ENCODE measurements at regions not wholly inside any gene's neighbourhood (a gene's known extent, or its start where the extent isn't known, plus 50 kb on each side); places are given as distances from the start of the nearest gene placed in this dataset.

DNA sequence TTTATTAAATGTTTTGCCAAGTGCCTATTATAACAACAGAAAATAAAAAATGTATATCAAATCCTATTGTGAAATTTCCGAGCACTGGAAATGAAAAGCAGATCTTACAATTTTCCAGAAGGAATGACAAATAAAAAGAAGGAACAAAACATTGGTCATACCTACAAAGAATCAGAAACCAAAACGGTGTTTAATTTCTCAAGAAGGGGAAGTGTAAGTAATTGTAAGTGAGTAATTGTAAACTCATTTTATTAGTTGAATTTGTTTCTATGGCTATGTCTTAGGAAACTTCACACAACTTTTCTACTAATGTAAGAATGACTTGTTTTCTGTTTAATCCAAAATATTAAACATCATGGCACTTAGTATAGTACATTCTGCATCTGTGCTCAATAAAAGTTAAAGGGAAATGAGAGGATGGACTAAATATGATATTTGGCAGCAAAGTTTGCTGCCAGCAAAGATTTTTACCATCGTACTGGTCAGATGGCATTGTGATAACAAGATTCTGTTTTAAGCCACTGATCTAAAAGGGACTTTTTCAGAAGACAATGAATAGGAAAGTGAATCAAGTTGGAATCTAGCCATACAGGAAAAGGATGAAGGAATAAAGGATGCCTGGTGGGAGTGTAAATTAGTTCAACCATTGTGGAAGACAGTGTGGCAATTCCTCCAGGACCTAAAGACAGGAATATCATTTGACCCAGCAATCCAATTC is 232.4 kb downstream of the NFKBIZ start:
- TF ChIP-seq SMC3 (IDR thresholded peaks at IDR 0.05; ENCODE audit: low read depth, low read length) (no peak), SIN3A (IDR thresholded peaks at IDR 0.05; ENCODE audit: borderline replicate concordance, low read depth, low read length) (no peak)
